OCI-LY1 (cell line): ENCODE measurements at regions not wholly inside any gene's neighbourhood (a gene's known extent, or its start where the extent isn't known, plus 50 kb on each side); places are given as distances from the start of the nearest gene placed in this dataset.

Experiments
- H2AFZ ChIP-seq: fragments of 200-600 bp; sonication (generic), shearing (Covaris generic); 2 replicates; pipeline ENCODE4 v1.6.0; 2014; ENCODE audit warnings: antibody characterized with exemption, mild to moderate bottlenecking, low read length
- H3F3A ChIP-seq: fragments of 200-600 bp; sonication (generic), shearing (Covaris generic); 2 replicates; pipeline ENCODE4 v1.6.0; 2014; ENCODE audit warnings: mild to moderate bottlenecking, antibody characterized with exemption, low read length, moderate library complexity; ENCODE audit not compliant: insufficient read depth
- H3K27ac ChIP-seq: fragments of 200-600 bp; sonication (generic); 2 replicates; pipeline ENCODE4 v1.5.1; 2014; ENCODE audit warnings: low read length, mixed run types, mild to moderate bottlenecking, low read depth; ENCODE audit not compliant: poor library complexity, severe bottlenecking
- H3K27me3 ChIP-seq: fragments of 200-600 bp; sonication (generic); 2 replicates; pipeline ENCODE4 v1.6.0; 2014; ENCODE audit warnings: antibody characterized with exemption, mild to moderate bottlenecking, low read length, moderate library complexity; ENCODE audit not compliant: insufficient read depth
- H3K36me3 ChIP-seq: fragments of 200-600 bp; sonication (generic); 2 replicates; pipeline ENCODE4 v1.6.1; 2014; ENCODE audit warnings: mild to moderate bottlenecking, antibody characterized with exemption, low read length, moderate library complexity, mixed read lengths; ENCODE audit not compliant: insufficient read depth
- H3K4me1 ChIP-seq: fragments of 200-600 bp; sonication (generic); 2 replicates; pipeline ENCODE4 v1.5.1; 2014; ENCODE audit warnings: mild to moderate bottlenecking, low read length, moderate library complexity; ENCODE audit not compliant: insufficient read depth, severe bottlenecking
- H3K4me2 ChIP-seq: fragments of 200-600 bp; sonication (generic), shearing (Covaris generic); 2 replicates; pipeline ENCODE4 v1.6.1; 2014; ENCODE audit warnings: low read length
- H3K4me3 ChIP-seq: fragments of 200-600 bp; sonication (generic); 2 replicates; pipeline ENCODE4 v1.5.1; 2014; ENCODE audit warnings: low read length, low read depth, mild to moderate bottlenecking, mixed read lengths; ENCODE audit not compliant: poor library complexity, severe bottlenecking
- H3K79me2 ChIP-seq: fragments of 200-600 bp; shearing (Covaris generic); 2 replicates; pipeline ENCODE4 v1.6.1; 2016; ENCODE audit warnings: mixed run types, low read length, mixed read lengths; ENCODE audit not compliant: insufficient read depth
- H3K9ac ChIP-seq: fragments of 200-600 bp; sonication (generic), shearing (Covaris generic); 2 replicates; pipeline ENCODE4 v1.6.1; 2014; ENCODE audit warnings: mild to moderate bottlenecking, low read length, mixed read lengths
- H3K9me2 ChIP-seq: fragments of 200-600 bp; sonication (generic), shearing (Covaris generic); 2 replicates; pipeline ENCODE4 v1.6.1; 2014; ENCODE audit warnings: low read depth, mild to moderate bottlenecking, low read length, mixed read lengths
- H3K9me3 ChIP-seq: fragments of 200-600 bp; shearing (Covaris generic); 2 replicates; pipeline ENCODE4 v1.6.1; 2014; ENCODE audit warnings: low read length, mixed read lengths
- H4K20me1 ChIP-seq: fragments of 200-600 bp; sonication (generic), shearing (Covaris generic); 2 replicates; pipeline ENCODE4 v1.6.0; 2016; ENCODE audit warnings: mild to moderate bottlenecking, low read length; ENCODE audit not compliant: insufficient read depth
- CTCF ChIP-seq: fragments of 200-600 bp; sonication (generic), shearing (Covaris generic); IDR thresholded peaks from 2 replicates; pipeline ENCODE4 v1.5.1; 2017; ENCODE audit warnings: mild to moderate bottlenecking, antibody characterized with exemption, low read length, moderate library complexity, mixed read lengths
- EZH2 ChIP-seq: fragments of 200-600 bp; sonication (generic), shearing (Covaris generic); IDR thresholded peaks from 2 replicates; pipeline ENCODE4 v1.8.0; 2017; ENCODE audit warnings: borderline replicate concordance, mixed run types, mild to moderate bottlenecking, antibody characterized with exemption, low read length, moderate library complexity, mixed read lengths

GRCh38 chr7:4319280-4319679, 362.8 kb upstream of the FOXK1 start:
- Histone ChIP-seq H3F3A (no peaks in the 10 kb centered on the region), H3K9ac (no peak overlapping the region), H3K36me3 (no peaks in the 10 kb centered on the region), H3K27ac (no peak overlapping the region), H3K4me2 (no peak overlapping the region), H3K4me3 (no peak overlapping the region), H2AFZ (no peak overlapping the region), H3K9me3 (no peaks in the 10 kb centered on the region), H3K9me2 (no peaks in the 10 kb centered on the region), H3K79me2 (no peaks in the 10 kb centered on the region), H3K4me1 (no peaks in the 10 kb centered on the region), H4K20me1 (no peaks in the 10 kb centered on the region), H3K27me3 (no peaks in the 10 kb centered on the region)
- no peak for TF ChIP-seq EZH2
- TF ChIP-seq CTCF = no peak

- no peak overlapping the region for H3K4me3 ChIP-seq
- TF ChIP-seq CTCF (no peak), EZH2 (no peak)
- H3F3A ChIP-seq = no peaks in the 10 kb centered on the region
- no peaks in the 10 kb centered on the region for H3K79me2 ChIP-seq
- H3K9ac ChIP-seq = no peak overlapping the region
- no peaks in the 10 kb centered on the region for H3K27me3 ChIP-seq
- no peaks in the 10 kb centered on the region for H4K20me1 ChIP-seq
- no peak overlapping the region for H3K4me2 ChIP-seq
- H2AFZ ChIP-seq = no peak overlapping the region
- H3K27ac ChIP-seq = no peak overlapping the region
- no peaks in the 10 kb centered on the region for H3K36me3 ChIP-seq
- no peaks in the 10 kb centered on the region for H3K4me1 ChIP-seq
- no peaks in the 10 kb centered on the region for H3K9me3 ChIP-seq
- H3K9me2 ChIP-seq = no peaks in the 10 kb centered on the region
Measured at GRCh38 chr7:4325732-4326131, 356.4 kb upstream of the FOXK1 start.

GRCh38 chr7:4331711-4332110, 350.4 kb upstream of the FOXK1 start:
- Histone ChIP-seq H3K36me3 (no peaks in the 10 kb centered on the region), H3F3A (no peaks in the 10 kb centered on the region), H3K79me2 (no peaks in the 10 kb centered on the region), H2AFZ (no peak overlapping the region), H3K9me3 (no peaks in the 10 kb centered on the region), H4K20me1 (no peaks in the 10 kb centered on the region), H3K9ac (no peak overlapping the region), H3K4me3 (no peak overlapping the region), H3K4me2 (no peak overlapping the region), H3K9me2 (no peaks in the 10 kb centered on the region), H3K4me1 (no peaks in the 10 kb centered on the region), H3K27ac (no peak overlapping the region), H3K27me3 (no peaks in the 10 kb centered on the region; the same call in 1 of the 2 replicates)
- TF ChIP-seq EZH2 (no peak), CTCF (no peak)
